ENCODE measurements at regions not wholly inside any gene's neighbourhood (a gene's known extent, or its start where the extent isn't known, plus 50 kb on each side); places are given as distances from the start of the nearest gene placed in this dataset.

DNA sequence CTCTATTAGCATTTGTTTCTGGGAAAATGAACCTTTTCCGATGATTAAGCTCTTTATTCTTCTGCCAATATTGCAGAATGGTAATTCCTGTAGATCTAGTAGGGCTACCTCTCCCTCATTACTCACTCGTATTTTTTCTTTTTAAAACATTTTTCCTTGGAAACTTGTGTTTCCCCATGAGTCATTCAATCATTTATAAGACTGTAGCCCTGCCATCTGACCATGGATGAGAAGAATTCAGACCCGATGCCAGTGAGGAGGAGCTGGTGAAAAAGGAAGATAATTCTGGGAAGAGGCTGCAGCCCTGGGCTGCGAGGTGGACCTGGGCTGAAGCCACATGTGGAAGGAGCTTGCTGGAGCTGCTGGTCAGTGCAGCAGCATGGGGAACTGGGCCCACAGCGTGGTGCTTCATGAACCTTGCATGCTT lies 242.8 kb downstream of the KLF6 start:
- TF ChIP-seq CTCF (IDR thresholded peaks at IDR 0.05; ENCODE audit: low read length) (no peak), EZH2 (IDR thresholded peaks at IDR 0.05; ENCODE audit: borderline replicate concordance, low read length) (no peak)
